ENCODE measurements at regions not wholly inside any gene's neighbourhood (a gene's known extent, or its start where the extent isn't known, plus 50 kb on each side); places are given as distances from the start of the nearest gene placed in this dataset.

DNA sequence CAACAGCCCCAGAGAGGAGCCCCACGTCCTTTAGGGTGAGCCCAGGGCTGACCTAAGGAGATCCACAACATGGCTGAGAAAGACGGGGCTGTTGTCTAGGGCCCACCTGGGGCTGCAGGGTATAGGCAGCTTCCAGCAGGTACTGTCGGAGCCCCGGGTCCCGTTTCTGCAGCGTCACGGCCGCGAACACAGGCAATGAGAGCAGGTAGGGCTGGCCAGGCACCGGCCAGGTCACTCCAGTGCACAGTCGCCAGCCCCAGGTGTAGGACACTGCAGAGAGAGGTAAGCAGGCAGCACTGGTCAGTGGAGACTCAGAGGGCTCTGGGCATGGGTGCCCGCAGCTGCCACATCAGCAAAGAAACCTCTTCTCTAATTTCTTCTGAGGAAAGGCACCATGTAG is 115.2 kb downstream of the LITAF start:
- FAIRE-seq (no peak), DNase-seq (ENCODE audit: insufficient read length, low spot score) (no peak)

DNA sequence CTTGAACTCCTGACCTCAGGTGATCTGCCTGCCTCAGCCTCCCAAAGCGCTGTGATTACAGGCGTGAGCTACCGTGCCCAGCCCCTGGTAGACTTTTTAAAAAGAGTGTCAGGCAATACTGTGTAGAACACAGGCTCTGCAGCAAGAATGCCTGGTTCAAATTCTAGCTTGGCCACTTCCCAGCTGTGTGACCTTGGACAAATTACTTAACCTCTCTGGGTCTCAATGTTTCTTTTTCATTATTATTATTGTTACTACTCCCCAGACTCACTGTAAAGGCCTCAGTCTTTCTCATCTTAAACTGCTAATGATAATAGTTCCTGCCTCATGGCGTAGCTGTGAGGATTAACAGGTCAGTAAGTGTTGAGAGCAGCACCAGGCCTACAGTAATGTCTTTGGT is 114.3 kb downstream of the LITAF start:
- DNase-seq (ENCODE audit: insufficient read length, low spot score): no peak
- no peak for FAIRE-seq

DNA sequence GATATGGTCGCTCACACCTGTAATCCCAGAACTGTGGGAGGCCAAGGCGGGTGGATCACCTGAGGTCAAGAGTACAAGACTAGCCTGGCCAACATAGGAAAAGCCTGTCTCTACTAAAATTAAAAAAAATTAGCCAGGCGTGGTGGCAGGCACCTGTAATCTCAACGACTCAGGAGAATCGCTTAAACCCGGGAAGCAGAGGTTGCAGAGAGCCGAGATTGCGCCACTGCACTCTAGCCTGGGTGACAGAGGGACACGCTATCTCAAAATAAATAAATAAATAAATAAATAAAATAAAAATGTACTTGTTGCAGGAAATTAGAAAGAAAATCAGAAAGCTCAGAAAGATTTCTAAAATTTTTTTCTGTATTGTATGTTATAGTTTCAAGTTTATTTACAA is 113.9 kb downstream of the LITAF start:
- no peak for DNase-seq (ENCODE audit: insufficient read length, low spot score)
- no peak for FAIRE-seq

DNA sequence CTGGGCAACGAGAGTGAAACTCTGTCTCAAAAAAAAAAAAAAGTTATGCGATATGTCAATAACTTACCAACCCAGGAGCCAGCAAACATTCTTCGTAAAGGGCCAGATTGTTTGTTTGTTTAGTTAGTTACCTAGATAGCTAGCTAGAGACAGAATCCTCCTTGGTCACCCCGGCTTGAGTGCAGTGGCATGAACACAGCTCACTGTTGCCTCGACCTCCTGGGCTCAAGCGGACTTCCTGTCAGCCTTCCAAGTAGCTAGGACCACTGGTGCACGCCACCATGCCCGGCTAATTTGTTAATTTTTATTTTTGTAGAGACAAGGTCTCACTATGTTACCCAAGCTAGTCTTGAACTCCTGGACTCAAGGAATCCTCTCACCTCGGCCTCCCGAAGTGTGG is 113.0 kb downstream of the LITAF start:
- no peak for FAIRE-seq
- no peak for DNase-seq (ENCODE audit: insufficient read length, low spot score)

DNA sequence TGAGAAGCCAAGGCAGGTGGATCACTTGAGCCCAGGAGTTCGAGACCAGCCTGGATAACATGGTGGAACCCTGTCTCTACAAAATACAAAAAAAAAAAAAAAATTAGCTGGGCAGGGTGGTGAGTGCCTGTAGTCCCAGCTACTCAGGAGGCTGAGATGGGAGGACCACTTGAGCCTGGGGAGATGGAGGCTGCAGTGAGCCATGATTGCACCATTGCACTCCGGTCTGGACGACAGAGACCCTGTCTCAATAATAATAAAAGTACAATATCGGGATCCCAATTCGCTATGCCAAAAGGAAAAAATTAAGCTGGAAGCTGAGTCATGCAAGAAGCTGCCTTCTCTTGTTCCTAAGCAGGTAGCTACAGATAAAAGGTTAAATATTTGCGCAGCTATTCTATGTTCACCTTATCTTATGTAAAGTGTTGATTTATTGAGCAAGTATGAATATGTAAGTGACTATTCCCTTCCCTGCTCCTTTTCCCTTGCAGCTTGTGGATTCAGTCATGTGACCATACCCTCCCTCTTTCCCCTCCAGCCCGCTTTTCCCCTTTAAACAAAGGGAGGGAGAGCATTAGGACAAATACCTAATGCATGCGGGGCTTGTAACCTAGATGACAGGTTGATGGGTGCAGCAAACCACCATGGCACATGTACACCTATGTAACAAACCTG is 112.0 kb downstream of the LITAF start:
- no peak for FAIRE-seq

DNA sequence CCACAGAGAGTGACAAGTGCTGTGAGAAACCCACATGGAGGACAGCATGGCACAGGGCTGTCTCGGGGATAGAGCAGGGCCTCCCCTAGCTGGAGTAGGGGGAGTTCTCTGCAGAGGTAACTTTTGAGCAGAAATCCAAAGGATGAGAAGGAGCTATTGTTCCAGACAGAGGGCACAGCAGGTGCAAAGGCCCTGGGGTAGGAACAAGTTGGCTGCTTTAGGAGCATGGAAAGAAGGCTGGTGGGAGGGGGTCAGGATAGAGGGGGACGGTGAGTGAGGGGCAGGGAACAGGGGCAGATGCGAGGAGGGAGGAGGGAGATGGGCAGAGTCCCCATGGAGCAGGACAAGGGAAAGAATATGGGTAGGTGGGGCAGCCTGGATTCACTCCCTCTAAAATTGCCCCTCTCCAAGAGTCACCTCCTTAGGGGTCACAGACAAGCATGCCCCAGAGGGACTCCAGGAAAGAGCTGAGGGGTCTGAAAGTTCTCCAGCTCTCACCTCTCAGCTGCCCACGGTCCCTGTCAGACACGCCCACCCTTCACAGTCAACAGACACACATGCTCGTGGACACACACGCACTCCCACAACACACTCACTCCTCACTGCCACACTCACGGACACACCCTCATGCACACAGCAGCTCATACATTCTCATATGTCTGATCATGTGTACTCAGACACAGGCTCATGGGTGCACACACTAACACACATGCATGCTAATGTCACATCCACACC is 110.7 kb downstream of the LITAF start:
- DNase-seq (ENCODE audit: insufficient read length, low spot score): no peak
- no peak for FAIRE-seq

More for the DNA sequence above, 112.0 kb downstream of the LITAF start:
- DNase-seq (ENCODE audit: insufficient read length, low spot score): no peak

DNA sequence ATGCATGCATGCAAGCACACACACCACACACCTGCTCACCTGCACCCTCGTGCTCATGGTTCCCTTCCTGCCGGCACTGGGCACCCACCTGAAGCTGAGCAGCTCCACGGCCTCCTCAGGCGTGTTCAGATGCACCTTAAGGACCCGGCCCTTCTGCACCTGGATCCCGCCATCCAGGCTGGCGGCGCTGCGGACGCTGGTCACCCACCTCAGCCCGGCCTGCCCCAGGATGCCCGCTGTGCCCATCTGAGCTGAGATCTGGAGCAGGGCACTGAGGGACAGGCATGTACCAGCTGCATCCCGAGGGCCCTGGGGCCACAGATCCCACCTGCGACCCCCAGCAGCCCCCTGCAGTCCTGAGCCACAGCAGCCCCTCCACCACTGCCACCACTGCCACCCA is 110.0 kb downstream of the LITAF start:
- FAIRE-seq (no peak), DNase-seq (ENCODE audit: insufficient read length, low spot score) (no peak)

DNA sequence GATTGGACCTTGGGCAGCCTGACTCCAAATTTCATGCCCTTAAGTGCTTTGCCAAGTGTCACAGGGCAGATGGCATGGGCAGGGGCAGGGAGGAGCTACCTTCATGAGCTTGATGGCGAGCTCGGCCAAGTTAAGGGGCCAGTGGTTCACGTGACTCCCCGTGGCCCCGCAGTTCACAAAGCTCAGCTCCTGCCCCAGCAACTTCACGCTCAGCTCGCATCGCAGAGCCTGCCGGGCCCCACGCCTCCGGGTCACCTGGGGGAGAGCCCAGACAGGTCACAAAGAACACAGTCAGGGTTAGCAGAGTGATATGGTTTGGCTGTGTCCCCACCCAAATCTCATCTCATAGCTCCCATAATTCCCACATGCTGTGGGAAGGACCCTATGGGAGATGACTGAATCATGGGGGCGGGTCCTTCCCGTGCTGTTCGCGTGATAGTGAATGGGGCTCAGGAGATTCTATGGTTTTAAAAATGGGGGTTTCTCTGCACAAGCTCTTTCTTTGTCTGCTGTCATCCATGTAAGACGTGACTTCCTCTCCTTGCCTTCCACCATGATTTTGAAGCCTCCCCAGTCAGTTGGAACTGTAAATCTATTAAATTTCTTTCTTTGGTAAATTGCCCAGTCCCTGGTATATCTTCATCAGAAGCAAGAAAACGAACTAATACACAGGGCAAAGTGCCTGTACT is 108.1 kb downstream of the LITAF start:
- FAIRE-seq (no peak), DNase-seq (ENCODE audit: insufficient read length, low spot score) (no peak)

DNA sequence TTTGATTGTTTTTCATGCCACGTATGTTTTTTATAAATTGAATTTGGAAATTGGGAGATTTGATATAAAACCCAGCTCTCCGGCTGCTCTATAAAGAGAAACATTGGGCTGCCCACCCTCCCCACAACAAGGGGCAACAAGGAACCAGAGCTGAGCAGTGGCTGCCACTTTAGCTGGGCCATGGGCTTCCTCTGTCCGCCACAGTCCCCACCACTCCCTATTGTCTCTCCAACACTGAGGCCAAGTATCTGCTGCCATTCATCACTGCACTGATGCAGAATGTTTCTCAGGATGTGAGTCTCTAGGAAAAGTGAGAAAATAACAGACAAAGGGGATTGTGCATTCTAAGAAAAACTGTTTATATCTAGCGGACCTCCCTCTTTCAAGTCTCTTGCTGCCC is 106.8 kb downstream of the LITAF start:
- no peak for FAIRE-seq
- DNase-seq (ENCODE audit: insufficient read length, low spot score): no peak

DNA sequence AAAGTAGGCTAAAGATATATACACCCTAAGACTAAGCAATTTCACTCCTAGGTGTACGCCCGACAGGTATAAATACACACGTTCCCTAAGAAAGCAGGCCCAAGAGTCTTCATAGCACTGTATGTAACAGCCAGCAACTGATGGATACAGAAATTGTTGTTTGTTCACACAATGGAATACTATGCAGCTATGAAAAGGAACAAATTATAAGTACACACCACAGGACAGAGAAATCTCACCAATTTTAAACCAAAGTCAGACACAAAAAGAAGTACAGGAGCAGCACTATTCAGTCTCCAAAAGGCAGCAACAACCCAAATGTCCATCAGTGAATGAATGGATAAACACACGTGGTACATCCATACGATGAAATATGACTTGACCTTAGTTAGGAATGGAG is 106.1 kb downstream of the LITAF start:
- DNase-seq (ENCODE audit: insufficient read length, low spot score) (no peak), FAIRE-seq (no peak)

DNA sequence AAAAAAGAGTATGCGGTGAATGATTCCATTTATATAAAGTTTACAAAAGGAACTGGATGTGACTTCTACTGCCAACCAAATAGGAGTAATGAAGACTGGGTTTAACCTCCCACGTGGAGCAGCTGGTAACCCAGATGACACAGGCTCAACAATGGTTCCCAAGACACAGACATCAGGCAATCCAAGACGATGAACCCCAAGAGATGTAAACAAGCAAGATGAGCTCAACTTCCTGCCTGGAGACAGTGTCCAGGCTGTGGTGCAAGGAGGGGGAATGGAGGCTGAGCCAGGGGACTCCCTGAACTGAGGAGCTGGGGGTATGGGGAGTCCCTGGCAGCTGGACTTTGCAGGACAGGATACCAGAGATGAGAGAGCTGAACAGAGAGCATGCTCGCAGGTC is 104.7 kb downstream of the LITAF start:
- DNase-seq (ENCODE audit: insufficient read length, low spot score): no peak
- no peak for FAIRE-seq

DNA sequence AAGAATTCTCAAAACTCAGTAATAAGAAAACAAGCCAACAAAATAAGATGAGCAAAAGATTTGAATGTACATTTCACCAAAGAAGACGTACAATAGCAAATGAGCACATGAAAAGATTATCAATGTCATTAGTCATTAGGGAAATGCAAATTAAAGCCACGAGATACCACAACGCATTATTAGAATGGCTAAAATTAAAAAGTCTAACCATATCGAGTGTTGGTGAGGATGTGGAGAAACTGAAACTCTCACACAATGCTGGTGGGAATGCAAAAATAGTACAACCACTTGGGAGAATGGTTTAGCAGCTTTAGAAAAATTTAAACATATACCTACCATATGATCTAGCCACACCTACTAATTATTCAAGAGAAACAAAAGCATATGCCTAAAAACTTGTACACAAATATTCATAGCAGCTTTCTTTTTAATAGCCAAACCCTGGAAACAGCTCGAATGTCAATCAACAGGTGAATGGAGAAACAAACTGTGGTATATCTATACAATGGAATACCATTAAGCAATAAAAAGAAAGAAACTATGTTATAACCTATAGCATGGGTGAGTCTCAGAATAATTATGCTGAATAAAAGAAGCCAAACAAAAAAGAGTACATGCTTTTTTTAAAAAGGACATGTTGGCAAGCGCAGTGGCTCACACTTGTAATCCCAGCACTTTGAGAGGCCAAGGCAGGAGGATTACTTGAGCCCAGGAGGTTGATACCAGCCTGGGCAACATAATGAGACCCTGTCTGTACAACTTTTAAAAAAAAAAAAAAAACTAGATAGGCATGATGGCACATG is 103.6 kb downstream of the LITAF start:
- no peak for FAIRE-seq
- no peak for DNase-seq (ENCODE audit: insufficient read length, low spot score)

DNA sequence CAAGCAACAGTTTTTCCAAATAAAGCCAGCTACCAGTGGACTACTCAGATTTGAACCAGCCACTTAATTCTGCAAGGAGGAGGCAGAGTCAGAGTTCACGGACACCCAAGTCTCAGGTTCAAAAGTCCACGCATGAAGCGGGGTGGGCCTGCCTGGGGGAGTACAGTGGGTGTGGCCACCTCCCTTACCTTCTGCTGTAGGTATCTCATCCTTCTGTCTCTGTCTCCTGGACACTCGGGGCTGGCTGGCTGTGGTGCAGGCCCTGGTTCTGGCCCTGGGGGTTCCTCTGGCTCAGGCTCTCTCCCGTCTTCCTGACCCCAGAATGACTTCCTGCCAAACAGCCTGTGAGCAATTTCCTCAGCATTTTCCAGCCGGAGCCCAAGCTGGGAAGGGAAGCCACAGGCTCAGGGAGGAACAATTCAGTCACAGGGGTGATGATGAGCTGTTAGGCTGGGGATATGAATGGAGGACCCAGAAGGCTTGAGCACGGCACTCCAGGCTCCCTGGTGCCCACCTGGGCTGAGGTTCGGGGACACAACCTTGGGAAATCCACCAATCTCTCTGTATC is 101.9 kb downstream of the LITAF start:
- DNase-seq (ENCODE audit: insufficient read length, low spot score) (no peak), FAIRE-seq (no peak)

DNA sequence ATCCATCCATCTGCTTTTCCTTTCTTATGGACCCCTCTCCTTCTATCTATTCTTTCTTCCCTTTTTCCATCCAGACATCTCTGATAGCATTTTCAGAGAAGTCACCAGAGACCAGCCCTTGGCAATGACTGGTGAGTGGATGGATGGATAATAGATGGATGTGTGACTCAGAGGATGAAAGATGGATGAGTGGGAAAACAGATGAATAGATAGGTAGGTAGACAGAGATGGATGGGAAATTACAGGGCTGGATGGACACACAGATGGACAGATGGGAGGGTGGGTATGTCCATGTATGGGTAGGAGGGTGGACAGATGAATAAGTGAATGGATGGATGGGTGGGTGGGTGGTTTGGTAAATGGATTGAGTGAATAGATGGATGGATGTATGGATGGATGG is 101.0 kb downstream of the LITAF start:
- FAIRE-seq (no peak), DNase-seq (ENCODE audit: insufficient read length, low spot score) (no peak)

DNA sequence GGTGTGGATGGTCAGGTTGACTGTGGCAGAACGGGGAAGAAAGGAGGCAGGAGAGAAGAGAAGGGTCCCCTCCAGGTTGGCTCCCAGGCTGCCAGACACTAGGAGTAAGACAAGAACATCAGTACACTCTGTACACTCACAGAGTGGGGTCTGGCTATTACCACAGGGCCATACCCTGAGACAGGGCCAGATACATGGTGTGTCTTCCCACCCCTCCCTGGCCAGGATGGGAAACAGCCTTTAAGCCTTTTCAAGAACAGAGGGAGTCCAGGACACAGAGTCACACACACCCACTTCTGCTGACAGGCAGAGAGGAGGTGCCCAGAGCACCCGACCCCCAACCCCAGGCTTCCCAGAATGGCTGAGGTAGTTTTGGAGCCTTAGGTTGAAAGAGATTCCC is 99.4 kb downstream of the LITAF start:
- FAIRE-seq (no peak), DNase-seq (ENCODE audit: insufficient read length, low spot score) (no peak)

DNA sequence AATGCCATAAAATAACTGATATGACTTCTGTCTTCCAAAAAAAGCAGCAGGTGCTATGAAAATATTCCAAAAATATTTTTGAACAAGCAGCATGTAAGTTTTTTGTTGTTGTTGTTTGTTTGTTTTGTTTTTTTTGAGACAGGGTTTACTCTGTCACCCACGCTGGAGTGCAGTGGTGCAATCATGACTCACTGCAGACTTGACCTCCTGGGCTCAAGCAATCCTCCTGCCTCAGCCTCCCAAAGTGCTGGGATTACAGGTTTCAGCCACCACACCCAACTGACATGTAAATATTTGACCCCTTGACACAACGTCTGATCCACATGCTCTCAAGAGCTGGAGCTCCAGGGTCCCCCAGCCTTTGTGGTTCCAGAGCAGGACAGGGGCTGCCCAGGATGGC is 98.4 kb downstream of the LITAF start:
- DNase-seq (ENCODE audit: insufficient read length, low spot score): no peak
- FAIRE-seq: no peak

DNA sequence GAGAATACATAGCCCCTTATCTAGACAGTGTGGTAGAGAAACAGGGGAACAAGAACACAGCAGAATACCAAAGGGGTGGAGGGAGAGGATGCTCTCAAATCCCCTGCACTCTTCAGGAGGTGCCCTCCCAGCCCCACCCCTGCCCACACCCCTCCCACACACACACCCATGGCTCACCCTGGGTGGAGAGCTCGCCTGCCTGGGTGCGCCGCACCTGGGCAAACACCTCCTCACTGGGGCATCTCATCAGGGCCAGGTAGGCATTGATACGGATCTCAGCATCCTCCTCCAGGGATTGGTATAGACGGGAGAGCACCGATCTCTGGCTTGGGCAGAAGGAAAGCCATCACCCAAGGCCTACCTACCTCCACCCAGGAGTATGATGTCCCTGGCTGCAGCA is 95.2 kb downstream of the LITAF start:
- FAIRE-seq (no peak), DNase-seq (ENCODE audit: insufficient read length, low spot score) (no peak)

DNA sequence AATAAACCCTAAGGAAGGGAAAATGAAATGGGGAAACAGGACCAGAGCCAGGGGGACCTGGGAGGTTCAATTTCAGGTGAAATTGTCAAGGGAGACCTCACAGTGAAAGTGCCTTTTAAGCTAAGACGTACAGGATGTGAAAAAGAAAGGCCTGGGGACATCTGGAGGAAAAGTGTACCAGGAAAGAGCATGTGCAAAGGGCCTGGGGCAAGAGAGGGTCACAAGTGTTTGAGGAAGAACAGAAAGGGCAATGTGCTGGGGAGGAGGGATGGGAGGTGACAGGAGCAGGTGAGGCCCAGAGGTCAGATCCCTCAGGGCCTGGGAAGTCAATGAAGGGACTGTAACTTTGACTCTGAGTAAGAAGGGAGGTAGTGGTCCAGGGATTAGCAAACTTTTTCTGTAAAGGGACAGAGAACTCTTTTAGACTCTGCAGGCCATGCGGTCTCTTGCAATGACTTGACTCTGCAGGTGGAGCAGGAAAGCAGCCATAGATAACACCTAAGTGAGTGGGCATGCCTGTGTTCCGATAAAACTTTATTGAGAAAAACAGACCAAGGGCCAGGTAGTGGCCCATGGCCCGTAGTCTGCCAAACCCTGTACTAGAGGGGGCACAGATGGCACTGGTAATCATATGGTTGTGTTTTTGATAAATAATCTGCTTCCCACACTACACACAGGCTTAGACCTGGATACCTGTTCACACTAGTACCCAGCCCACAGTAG is 93.8 kb downstream of the LITAF start:
- DNase-seq (ENCODE audit: insufficient read length, low spot score) (no peak), FAIRE-seq (no peak)

DNA sequence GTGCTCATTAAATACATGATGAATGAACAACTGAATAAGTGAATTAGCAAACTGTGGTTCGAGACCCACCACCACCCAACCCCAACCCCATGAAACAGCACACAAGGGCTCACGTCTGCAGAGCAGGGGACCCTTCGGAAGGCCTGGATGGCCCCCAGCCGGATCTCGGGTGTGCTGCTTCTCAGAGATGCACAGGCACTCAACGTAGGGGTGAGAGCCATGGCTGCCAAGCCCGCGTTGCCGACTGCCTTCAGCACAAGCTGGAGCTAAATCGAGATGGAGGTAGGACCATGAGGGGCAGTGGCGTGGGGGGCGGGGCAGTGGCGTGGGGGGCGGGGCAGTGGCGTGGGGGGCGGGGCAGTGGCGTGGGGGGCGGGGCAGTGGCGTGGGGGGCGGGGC is 93.2 kb downstream of the LITAF start:
- DNase-seq (ENCODE audit: insufficient read length, low spot score): no peak
- FAIRE-seq: no peak

DNA sequence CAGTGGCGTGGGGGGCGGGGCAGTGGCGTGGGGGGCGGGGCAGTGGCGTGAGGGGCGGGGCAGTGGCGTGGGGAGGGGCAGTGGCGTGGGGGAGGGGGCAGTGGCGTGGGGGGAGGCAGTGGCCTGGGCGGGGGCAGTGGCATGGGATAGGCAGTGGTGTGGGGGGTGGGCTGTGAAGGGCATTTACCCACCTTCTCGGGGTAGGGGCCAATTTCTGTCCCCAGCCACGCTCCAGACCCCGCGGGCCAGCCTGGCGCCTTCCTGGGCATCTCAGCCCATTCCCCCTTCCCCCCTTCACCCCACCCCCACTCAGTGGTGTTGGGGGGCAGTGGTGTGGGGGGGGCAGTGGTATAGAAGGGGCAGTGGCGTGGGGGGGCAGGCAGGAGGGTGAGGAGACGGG is 92.7 kb downstream of the LITAF start:
- DNase-seq (ENCODE audit: insufficient read length, low spot score) (no peak), FAIRE-seq (no peak)
